ENCODE measurements at regions not wholly inside any gene's neighbourhood (a gene's known extent, or its start where the extent isn't known, plus 50 kb on each side); places are given as distances from the start of the nearest gene placed in this dataset.

DNA sequence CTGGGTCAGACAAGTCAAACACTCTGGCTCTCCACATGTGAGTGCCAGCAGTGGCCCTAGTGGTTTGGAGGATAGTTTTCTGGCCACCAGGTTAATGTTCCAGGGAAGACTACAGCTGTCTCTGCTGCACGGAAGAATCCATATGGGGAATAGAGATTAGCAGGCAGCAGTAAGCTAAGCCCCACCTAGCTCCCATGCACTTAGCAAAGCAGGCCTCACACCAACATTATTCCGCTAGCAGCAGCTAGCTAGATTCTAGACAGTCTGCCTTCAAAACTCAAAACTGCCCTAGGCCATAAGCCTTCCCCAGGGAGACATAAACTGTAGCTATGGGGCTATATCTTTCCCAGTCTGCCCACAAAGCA lies 86.1 kb downstream of the XIST start:
- no peak for ATAC-seq
- DNase-seq (ENCODE audit: low spot score) = no peak
- TF ChIP-seq, protein P1, sequence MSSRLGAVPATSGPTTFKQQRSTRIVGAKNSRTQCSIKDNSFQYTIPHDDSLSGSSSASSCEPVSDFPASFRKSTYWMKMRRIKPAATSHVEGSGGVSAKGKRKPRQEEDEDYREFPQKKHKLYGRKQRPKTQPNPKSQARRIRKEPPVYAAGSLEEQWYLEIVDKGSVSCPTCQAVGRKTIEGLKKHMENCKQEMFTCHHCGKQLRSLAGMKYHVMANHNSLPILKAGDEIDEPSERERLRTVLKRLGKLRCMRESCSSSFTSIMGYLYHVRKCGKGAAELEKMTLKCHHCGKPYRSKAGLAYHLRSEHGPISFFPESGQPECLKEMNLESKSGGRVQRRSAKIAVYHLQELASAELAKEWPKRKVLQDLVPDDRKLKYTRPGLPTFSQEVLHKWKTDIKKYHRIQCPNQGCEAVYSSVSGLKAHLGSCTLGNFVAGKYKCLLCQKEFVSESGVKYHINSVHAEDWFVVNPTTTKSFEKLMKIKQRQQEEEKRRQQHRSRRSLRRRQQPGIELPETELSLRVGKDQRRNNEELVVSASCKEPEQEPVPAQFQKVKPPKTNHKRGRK (CRISPR knock-in tag; IDR thresholded peaks at IDR 0.05; ENCODE audit: borderline replicate concordance) = no peak
- TF ChIP-seq, protein P2, sequence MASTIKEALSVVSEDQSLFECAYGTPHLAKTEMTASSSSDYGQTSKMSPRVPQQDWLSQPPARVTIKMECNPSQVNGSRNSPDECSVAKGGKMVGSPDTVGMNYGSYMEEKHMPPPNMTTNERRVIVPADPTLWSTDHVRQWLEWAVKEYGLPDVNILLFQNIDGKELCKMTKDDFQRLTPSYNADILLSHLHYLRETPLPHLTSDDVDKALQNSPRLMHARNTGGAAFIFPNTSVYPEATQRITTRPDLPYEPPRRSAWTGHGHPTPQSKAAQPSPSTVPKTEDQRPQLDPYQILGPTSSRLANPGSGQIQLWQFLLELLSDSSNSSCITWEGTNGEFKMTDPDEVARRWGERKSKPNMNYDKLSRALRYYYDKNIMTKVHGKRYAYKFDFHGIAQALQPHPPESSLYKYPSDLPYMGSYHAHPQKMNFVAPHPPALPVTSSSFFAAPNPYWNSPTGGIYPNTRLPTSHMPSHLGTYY (CRISPR knock-in tag; IDR thresholded peaks at IDR 0.05) = no peak
- TF ChIP-seq ELF4 (CRISPR knock-in tag; IDR thresholded peaks at IDR 0.05; ENCODE audit: low read depth) (no peak), SP1 (CRISPR knock-in tag; conservative IDR thresholded peaks at IDR 0.05) (no peak)
- TF ChIP-seq, protein P3, sequence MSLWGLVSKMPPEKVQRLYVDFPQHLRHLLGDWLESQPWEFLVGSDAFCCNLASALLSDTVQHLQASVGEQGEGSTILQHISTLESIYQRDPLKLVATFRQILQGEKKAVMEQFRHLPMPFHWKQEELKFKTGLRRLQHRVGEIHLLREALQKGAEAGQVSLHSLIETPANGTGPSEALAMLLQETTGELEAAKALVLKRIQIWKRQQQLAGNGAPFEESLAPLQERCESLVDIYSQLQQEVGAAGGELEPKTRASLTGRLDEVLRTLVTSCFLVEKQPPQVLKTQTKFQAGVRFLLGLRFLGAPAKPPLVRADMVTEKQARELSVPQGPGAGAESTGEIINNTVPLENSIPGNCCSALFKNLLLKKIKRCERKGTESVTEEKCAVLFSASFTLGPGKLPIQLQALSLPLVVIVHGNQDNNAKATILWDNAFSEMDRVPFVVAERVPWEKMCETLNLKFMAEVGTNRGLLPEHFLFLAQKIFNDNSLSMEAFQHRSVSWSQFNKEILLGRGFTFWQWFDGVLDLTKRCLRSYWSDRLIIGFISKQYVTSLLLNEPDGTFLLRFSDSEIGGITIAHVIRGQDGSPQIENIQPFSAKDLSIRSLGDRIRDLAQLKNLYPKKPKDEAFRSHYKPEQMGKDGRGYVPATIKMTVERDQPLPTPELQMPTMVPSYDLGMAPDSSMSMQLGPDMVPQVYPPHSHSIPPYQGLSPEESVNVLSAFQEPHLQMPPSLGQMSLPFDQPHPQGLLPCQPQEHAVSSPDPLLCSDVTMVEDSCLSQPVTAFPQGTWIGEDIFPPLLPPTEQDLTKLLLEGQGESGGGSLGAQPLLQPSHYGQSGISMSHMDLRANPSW (CRISPR knock-in tag; conservative IDR thresholded peaks at IDR 0.05; ENCODE audit: low read depth) = no peak
- H3K4me3 Mint-ChIP-seq = no peak overlapping the region
- H3K9me3 Mint-ChIP-seq = peaks cover 15% of the 10 kb centered on the region
- peaks cover 3% of the 10 kb centered on the region for H3K4me1 Mint-ChIP-seq
- ChIA-PET CTCF (interaction anchor here (0.8 kb wide), 1 partner anchor 477 kb away, joined by 3 read pairs; no protein-coding TSS in a partner anchor), POLR2A (no interaction called here)
- no peaks in the 10 kb centered on the region; the same call in 1 of the 2 replicates for H3K36me3 Mint-ChIP-seq
- no peaks in the 10 kb centered on the region for H3K27me3 Mint-ChIP-seq (ENCODE audit: low read depth)
- H3K27ac Mint-ChIP-seq = no peak overlapping the region

DNA sequence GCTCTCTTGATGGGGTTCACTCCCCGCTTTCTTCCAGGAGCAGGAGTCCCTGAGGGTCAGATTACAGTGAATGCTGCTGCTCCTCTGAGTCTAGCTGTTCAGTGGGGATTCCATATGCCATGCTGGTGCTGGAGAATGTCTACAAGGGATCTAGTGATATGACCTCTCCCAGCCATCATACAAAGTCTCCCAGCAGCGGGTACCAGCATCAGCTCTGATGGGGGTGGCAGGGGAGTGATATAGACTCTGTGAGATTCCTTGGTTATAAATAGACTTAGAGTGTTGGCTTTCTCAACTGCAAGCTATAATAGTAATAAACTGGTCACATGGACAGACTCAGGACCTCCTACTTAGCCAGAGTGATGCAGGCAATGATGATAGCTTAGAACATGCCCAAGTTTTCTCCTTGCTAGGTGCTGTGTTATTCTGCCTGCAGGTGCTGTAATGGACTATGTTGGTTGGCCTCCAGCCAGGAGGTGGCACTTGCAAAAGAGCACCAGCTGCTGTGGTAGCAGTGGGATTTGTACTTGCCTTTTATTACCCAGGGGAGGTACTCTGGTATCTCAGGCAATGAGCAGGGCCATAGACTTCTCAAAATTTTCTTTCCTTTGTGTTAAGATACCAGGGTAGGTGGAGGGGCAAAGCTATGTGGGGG lies 86.6 kb downstream of the XIST start:
- Mint-ChIP-seq H3K27ac (no peak overlapping the region), H3K36me3 (no peaks in the 10 kb centered on the region; the same call in 1 of the 2 replicates), H3K4me1 (peaks cover 3% of the 10 kb centered on the region), H3K4me3 (no peak overlapping the region), H3K9me3 (peaks cover 16% of the 10 kb centered on the region), H3K27me3 (ENCODE audit: low read depth) (no peaks in the 10 kb centered on the region)
- ChIA-PET POLR2A (no interaction called here), CTCF (interaction anchor here (0.8 kb wide), 1 partner anchor 477 kb away, joined by 3 read pairs; no protein-coding TSS in a partner anchor)
- no peak for ATAC-seq
- DNase-seq (ENCODE audit: low spot score) = no peak
- TF ChIP-seq, protein P4, sequence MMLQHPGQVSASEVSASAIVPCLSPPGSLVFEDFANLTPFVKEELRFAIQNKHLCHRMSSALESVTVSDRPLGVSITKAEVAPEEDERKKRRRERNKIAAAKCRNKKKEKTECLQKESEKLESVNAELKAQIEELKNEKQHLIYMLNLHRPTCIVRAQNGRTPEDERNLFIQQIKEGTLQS (CRISPR knock-in tag; conservative IDR thresholded peaks at IDR 0.05) = no peak
- TF ChIP-seq, protein P5, sequence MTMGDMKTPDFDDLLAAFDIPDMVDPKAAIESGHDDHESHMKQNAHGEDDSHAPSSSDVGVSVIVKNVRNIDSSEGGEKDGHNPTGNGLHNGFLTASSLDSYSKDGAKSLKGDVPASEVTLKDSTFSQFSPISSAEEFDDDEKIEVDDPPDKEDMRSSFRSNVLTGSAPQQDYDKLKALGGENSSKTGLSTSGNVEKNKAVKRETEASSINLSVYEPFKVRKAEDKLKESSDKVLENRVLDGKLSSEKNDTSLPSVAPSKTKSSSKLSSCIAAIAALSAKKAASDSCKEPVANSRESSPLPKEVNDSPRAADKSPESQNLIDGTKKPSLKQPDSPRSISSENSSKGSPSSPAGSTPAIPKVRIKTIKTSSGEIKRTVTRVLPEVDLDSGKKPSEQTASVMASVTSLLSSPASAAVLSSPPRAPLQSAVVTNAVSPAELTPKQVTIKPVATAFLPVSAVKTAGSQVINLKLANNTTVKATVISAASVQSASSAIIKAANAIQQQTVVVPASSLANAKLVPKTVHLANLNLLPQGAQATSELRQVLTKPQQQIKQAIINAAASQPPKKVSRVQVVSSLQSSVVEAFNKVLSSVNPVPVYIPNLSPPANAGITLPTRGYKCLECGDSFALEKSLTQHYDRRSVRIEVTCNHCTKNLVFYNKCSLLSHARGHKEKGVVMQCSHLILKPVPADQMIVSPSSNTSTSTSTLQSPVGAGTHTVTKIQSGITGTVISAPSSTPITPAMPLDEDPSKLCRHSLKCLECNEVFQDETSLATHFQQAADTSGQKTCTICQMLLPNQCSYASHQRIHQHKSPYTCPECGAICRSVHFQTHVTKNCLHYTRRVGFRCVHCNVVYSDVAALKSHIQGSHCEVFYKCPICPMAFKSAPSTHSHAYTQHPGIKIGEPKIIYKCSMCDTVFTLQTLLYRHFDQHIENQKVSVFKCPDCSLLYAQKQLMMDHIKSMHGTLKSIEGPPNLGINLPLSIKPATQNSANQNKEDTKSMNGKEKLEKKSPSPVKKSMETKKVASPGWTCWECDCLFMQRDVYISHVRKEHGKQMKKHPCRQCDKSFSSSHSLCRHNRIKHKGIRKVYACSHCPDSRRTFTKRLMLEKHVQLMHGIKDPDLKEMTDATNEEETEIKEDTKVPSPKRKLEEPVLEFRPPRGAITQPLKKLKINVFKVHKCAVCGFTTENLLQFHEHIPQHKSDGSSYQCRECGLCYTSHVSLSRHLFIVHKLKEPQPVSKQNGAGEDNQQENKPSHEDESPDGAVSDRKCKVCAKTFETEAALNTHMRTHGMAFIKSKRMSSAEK (CRISPR knock-in tag; IDR thresholded peaks at IDR 0.05; ENCODE audit: borderline replicate concordance) = no peak
- TF ChIP-seq, protein P6, sequence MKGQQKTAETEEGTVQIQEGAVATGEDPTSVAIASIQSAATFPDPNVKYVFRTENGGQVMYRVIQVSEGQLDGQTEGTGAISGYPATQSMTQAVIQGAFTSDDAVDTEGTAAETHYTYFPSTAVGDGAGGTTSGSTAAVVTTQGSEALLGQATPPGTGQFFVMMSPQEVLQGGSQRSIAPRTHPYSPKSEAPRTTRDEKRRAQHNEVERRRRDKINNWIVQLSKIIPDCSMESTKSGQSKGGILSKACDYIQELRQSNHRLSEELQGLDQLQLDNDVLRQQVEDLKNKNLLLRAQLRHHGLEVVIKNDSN (CRISPR knock-in tag; IDR thresholded peaks at IDR 0.05) = no peak
- TF ChIP-seq SMAD3 (CRISPR knock-in tag; IDR thresholded peaks at IDR 0.05; ENCODE audit: borderline replicate concordance) (no peak), CBFB (CRISPR knock-in tag; IDR thresholded peaks at IDR 0.05; ENCODE audit: low read depth) (no peak), CREM (CRISPR knock-in tag; IDR thresholded peaks at IDR 0.05) (no peak), ZNF121 (CRISPR knock-in tag; IDR thresholded peaks at IDR 0.05) (no peak), FOXP1 (CRISPR knock-in tag; IDR thresholded peaks at IDR 0.05; ENCODE audit: borderline replicate concordance) (no peak), ZNF396 (CRISPR knock-in tag; IDR thresholded peaks at IDR 0.05; ENCODE audit: borderline replicate concordance) (no peak)
- TF ChIP-seq, protein P2 (CRISPR knock-in tag; IDR thresholded peaks at IDR 0.05) = no peak
- TF ChIP-seq, protein P7, sequence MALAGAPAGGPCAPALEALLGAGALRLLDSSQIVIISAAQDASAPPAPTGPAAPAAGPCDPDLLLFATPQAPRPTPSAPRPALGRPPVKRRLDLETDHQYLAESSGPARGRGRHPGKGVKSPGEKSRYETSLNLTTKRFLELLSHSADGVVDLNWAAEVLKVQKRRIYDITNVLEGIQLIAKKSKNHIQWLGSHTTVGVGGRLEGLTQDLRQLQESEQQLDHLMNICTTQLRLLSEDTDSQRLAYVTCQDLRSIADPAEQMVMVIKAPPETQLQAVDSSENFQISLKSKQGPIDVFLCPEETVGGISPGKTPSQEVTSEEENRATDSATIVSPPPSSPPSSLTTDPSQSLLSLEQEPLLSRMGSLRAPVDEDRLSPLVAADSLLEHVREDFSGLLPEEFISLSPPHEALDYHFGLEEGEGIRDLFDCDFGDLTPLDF (CRISPR knock-in tag; IDR thresholded peaks at IDR 0.05) = no peak
- TF ChIP-seq, protein P8, sequence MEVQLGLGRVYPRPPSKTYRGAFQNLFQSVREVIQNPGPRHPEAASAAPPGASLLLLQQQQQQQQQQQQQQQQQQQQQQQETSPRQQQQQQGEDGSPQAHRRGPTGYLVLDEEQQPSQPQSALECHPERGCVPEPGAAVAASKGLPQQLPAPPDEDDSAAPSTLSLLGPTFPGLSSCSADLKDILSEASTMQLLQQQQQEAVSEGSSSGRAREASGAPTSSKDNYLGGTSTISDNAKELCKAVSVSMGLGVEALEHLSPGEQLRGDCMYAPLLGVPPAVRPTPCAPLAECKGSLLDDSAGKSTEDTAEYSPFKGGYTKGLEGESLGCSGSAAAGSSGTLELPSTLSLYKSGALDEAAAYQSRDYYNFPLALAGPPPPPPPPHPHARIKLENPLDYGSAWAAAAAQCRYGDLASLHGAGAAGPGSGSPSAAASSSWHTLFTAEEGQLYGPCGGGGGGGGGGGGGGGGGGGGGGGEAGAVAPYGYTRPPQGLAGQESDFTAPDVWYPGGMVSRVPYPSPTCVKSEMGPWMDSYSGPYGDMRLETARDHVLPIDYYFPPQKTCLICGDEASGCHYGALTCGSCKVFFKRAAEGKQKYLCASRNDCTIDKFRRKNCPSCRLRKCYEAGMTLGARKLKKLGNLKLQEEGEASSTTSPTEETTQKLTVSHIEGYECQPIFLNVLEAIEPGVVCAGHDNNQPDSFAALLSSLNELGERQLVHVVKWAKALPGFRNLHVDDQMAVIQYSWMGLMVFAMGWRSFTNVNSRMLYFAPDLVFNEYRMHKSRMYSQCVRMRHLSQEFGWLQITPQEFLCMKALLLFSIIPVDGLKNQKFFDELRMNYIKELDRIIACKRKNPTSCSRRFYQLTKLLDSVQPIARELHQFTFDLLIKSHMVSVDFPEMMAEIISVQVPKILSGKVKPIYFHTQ (CRISPR knock-in tag; IDR thresholded peaks at IDR 0.05) = no peak

Measured in WTC11 (cell line).